HUES64 (cell line): ENCODE measurements at regions not wholly inside any gene's neighbourhood (a gene's known extent, or its start where the extent isn't known, plus 50 kb on each side); places are given as distances from the start of the nearest gene placed in this dataset.

ENCODE experiments used
- H3K27ac ChIP-seq: 2 replicates; pipeline ENCODE4 v1.7.0; 2013; ENCODE audit warnings: low read depth, low read length, inconsistent platforms
- H3K27me3 ChIP-seq: 2 replicates; pipeline ENCODE4 v1.6.1; 2013; ENCODE audit warnings: mild to moderate bottlenecking, low read length; ENCODE audit not compliant: insufficient read depth
- H3K36me3 ChIP-seq: 2 replicates; pipeline ENCODE4 v1.6.1; 2013; ENCODE audit warnings: mild to moderate bottlenecking, low read length; ENCODE audit not compliant: insufficient read depth
- H3K4me1 ChIP-seq: 2 replicates; pipeline ENCODE4 v1.6.1; 2013; ENCODE audit warnings: mild to moderate bottlenecking, low read length, moderate library complexity; ENCODE audit not compliant: insufficient read depth
- H3K4me3 ChIP-seq: 2 replicates; pipeline ENCODE4 v1.5.1; 2013; ENCODE audit warnings: mild to moderate bottlenecking, low read length, moderate library complexity
- H3K9ac ChIP-seq: 2 replicates; pipeline ENCODE4 v1.6.1; 2013; ENCODE audit warnings: mild to moderate bottlenecking, low read depth, low read length
- H3K9me3 ChIP-seq: 2 replicates; pipeline ENCODE4 v1.6.1; 2013; ENCODE audit warnings: low read depth, low read length; ENCODE audit not compliant: insufficient read depth
- WGBS: fragments of 150-250, 120-280 bp; methylation state at CpG from one replicate; pipeline ENCODE4 v1.1.7; 2013; ENCODE audit warnings: missing lambda C conversion rate; 5-methylcytosine and 5-hydroxymethylcytosine counted together

GRCh38 chr12:32047357-32048212 lies 59.1 kb upstream of the BICD1 start:
- Histone ChIP-seq H3K27ac (no peak overlapping the region), H3K4me3 (no peak overlapping the region), H3K9me3 (peaks cover 27% of the 10 kb centered on the region), H3K9ac (no peak overlapping the region), H3K4me1 (peaks cover 3% of the 10 kb centered on the region; the same call in 1 of the 2 replicates), H3K27me3 (no peaks in the 10 kb centered on the region), H3K36me3 (no peaks in the 10 kb centered on the region)
- 88% methylated on average over 8 of the region's 8 CpGs for WGBS

GRCh38 chr12:32048791-32049190 lies 57.9 kb upstream of the BICD1 start:
- WGBS: 83% methylated on average over 5 of the region's 5 CpGs
- Histone ChIP-seq H3K9me3 (peaks cover 21% of the 10 kb centered on the region), H3K4me3 (no peak overlapping the region), H3K27ac (no peak overlapping the region), H3K4me1 (peaks cover 3% of the 10 kb centered on the region; the same call in 1 of the 2 replicates), H3K36me3 (no peaks in the 10 kb centered on the region), H3K9ac (no peak overlapping the region), H3K27me3 (no peaks in the 10 kb centered on the region)

- no peaks in the 10 kb centered on the region for H3K27me3 ChIP-seq
Observed at GRCh38 chr12:32049956-32050355, 56.7 kb upstream of the BICD1 start.

GRCh38 chr12:32051511-32052211 lies 55.0 kb upstream of the BICD1 start:
- H3K27ac ChIP-seq: no peak overlapping the region
- peaks cover 20% of the 10 kb centered on the region for H3K9me3 ChIP-seq
- no peak overlapping the region for H3K4me3 ChIP-seq
- 88% methylated on average over 4 of the region's 4 CpGs for WGBS
- H3K36me3 ChIP-seq: no peaks in the 10 kb centered on the region
- no peak overlapping the region for H3K9ac ChIP-seq
- peaks cover 3% of the 10 kb centered on the region; the same call in 1 of the 2 replicates for H3K4me1 ChIP-seq
- no peaks in the 10 kb centered on the region for H3K27me3 ChIP-seq

More at GRCh38 chr12:32049956-32050355, 56.7 kb upstream of the BICD1 start:
- no peak overlapping the region for H3K27ac ChIP-seq
- H3K36me3 ChIP-seq: no peaks in the 10 kb centered on the region
- 68% methylated on average over 2 of the region's 2 CpGs for whole genome bisulfite sequencing
- peaks cover 20% of the 10 kb centered on the region for H3K9me3 ChIP-seq
- H3K4me1 ChIP-seq: peaks cover 3% of the 10 kb centered on the region; the same call in 1 of the 2 replicates
- H3K9ac ChIP-seq: no peak overlapping the region
- no peak overlapping the region for H3K4me3 ChIP-seq

GRCh38 chr12:32052212-32052713 lies 54.4 kb upstream of the BICD1 start:
- H3K27me3 ChIP-seq: no peaks in the 10 kb centered on the region
- peaks cover 20% of the 10 kb centered on the region for H3K9me3 ChIP-seq
- H3K4me3 ChIP-seq: no peak overlapping the region
- no peaks in the 10 kb centered on the region for H3K36me3 ChIP-seq
- H3K27ac ChIP-seq: no peak overlapping the region
- peaks cover 3% of the 10 kb centered on the region; the same call in 1 of the 2 replicates for H3K4me1 ChIP-seq
- WGBS: 65% methylated on average over 5 of the region's 5 CpGs
- no peak overlapping the region for H3K9ac ChIP-seq

GRCh38 chr12:32053881-32054624 lies 52.6 kb upstream of the BICD1 start:
- Histone ChIP-seq H3K27ac (no peak overlapping the region), H3K27me3 (no peaks in the 10 kb centered on the region), H3K36me3 (no peaks in the 10 kb centered on the region), H3K9me3 (peaks cover 18% of the 10 kb centered on the region), H3K4me1 (peaks cover 3% of the 10 kb centered on the region; the same call in 1 of the 2 replicates), H3K4me3 (no peak overlapping the region), H3K9ac (no peak overlapping the region)
- 92% methylated on average over 7 of the region's 7 CpGs for WGBS
